ENCODE measurements at regions not wholly inside any gene's neighbourhood (a gene's known extent, or its start where the extent isn't known, plus 50 kb on each side); places are given as distances from the start of the nearest gene placed in this dataset.

DNA sequence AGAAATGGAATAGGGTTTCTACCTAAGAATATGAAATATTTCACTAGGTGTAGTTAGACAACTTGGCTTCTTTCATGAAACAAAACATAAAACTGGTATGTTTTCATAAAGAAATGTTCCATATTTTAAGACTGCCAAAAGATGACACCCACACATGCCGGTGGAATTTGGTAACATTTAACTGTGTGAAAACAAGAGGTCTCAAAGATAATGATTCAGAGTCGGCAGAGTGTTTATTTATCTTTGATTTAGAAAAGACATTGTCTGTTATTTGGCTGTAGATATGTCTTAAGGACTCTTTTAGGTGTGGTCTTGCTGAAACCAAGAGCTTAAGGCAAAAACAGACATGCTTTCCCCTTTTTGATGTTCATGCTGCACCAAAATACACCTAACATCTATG lies 63.5 kb upstream of the FN1 start:
- DNase-seq (ENCODE audit: low read depth) = no peak

DNA sequence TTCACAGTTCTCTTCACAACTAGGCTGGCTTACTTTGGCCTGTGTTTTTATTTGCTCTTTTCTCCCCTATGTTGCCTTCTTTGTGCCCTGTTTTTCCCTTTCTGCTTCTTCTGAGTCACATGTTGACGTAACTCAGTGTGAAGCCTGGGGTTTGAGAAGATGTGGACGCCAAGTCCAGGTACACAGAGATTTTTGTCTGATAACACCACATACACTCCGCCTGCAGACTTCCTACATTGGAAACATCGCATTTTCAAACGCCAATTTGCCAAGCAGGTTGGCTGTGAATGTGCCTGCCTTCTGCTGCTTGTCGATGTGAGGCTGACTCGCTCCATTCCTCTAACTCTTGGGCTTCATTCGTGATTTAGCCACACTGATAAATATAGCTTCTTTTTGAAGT lies 62.6 kb upstream of the FN1 start:
- DNase-seq (ENCODE audit: low read depth) = peak; percentile 55

DNA sequence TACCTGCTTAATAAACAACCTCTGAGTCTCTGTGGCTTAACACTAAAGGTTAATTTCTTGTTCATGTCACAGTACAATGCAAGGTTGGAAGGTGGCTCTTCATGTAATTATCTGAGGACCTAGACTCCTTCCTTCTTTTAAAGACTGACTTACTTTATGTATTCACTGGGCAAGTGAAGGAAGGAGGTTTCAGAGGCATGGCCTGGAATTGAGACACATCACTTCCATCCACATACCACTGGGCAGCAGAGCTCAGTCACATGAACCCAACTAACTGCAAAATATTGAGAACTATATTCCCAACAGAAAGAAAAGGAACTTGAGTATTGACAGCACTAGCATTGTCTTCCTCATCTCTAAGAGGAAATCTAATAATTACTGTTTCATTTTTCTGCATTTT lies 57.5 kb upstream of the FN1 start:
- DNase-seq (ENCODE audit: low read depth) = no peak

DNA sequence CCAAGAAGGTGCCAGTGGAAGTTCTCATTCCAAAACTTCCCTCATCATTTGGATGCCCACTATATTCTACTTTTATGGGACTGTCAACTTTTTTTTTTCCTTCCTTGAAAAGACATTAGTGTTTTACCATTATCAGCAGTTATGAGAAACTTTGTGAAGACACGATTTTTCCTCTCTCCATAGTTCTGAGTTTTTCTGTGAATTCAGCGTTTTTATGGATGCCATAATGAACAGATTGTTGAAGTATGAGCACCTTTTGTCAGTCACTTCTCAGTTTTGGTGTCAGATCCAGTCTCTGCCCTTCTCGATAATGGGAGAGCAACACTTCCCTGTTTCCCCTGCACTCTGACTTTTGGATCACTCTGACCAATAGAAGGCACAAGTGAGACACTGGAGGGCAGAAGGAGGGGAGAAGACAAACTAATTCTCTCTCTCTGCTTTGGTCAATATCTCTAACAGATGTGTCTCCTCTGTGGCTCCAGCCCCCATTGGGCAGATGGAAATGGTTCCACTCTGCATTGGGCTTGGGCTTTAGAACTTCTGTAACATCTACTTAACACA lies 53.5 kb upstream of the FN1 start:
- DNase-seq (ENCODE audit: low read depth) = no peak

DNA sequence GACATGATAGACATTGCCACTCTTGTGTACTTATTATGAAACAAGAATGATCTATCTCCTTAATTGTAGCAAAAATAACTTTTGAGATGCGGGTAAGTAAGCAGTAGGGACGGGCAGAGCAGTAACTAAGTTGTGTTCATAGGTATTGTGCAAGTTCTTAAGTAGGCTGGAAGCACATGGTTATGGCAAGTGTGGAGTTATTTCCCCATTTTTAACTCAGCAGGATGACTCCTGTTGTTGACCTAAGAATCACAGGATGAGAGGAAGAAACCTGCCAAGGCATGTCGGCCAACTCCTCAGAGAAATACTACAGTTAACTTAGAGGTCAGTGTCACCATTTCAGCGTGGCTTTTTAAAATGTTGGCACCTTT lies 51.1 kb upstream of the FN1 start:
- no peak for DNase-seq (ENCODE audit: low read depth)

DNA sequence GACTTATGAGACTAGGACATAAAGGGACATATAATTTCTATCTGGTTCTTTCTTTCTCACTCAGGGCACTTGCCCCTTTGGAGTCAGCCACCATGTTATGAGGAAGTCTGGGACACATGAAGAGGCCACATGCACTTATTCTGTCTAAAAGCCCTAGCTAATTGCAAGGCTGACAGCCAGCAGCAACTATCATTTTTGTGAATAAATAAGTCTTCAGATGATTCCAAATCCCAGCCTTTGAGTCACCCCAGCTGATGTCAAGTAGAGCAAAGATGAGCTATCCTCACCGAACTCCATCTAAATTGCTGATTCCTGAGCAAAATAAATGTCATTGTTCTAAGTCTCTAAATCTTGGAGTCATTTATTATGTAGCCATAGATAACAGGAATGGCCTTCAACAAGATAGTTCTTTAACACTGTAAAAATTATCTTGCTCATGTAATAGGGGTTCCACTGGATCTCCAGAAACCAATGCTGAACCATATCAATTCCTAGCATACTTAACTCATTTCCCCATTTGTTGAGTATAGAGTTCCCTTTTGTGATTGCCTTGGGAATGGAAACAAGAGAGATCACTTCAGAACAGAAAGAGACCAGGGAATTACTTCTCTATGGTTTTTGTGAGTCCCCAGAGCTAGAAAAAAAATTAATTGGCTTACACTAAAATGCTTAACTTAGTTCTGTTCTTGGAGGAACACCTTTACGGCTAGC lies 50.6 kb upstream of the FN1 start:
- no peak for DNase-seq (ENCODE audit: low read depth)

All from non-pigmented ciliary epithelial cell (primary cell).